GM19467 (cell line): ENCODE measurements at regions not wholly inside any gene's neighbourhood (a gene's known extent, or its start where the extent isn't known, plus 50 kb on each side); places are given as distances from the start of the nearest gene placed in this dataset.

Experiments used
- ATAC-seq: cut with Tn5 transposase; IDR thresholded peaks from one replicate; pipeline ENCODE4 v1.9.1; 2021; ENCODE audit warnings: mild to moderate bottlenecking, moderate library complexity; ENCODE audit not compliant: unreplicated experiment

DNA sequence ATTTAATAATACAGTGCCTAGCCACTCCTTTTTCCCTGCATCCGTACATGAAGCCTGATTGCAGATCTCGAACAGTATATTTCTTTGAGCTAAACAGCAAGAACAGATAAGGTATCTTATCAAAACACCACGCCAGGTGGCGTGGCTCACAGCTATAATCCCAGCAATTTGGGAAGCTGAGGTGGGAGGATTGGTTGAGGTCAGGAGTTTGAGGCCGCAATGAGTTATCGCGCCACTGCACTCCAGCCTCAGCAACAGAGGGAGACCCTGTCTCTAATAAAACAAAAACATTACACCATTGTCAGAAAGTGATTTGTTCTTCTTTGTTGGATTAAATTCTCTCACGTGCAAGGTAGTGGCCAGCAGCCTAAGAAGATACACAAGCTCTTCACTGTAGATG, 291.2 kb upstream of the DMRT1 start:
- no peak for ATAC-seq

DNA sequence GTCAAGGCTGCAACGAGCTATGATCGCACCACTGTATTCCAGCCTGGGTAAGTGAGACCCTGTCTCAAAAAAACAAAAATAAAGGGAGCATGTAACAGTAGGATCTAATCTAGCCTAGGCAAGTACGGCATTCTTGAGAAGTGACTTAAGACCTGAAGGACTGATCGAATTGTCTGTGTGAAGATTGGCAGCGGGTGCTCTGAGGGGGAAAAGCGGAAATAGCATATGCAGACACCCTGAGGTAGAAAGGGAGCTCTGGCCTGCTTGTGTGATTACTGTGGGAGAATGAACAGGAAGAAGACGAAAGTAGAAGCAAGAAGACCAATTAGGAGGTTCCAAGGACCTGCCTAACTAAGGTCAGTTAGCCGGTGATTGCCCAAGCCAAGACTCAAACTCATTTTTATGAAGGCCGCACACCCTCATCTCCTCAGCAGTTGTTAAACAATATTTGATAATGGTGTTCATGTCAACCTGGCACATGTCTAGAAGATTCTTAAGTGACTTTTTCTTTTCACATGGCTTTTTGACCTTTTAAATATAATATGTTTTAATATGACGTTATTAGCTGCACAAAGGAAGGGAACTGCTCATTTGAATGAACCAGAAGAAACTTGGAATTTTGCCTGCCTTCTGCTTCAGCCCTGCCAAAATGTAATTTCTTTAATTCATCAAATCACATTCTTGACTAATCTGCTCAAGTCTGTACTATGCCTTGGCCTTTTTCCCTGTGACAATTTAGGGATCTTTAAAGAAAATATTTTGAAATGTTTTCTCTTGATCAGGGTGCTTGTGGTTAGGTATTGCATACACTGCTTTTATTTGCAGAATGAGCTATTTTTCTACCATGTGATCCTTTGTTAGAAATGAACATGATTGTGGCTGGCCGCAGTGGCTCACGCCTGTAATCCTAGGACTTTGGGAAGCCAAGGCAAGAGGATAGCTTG, 289.2 kb upstream of the DMRT1 start:
- no peak for ATAC-seq

DNA sequence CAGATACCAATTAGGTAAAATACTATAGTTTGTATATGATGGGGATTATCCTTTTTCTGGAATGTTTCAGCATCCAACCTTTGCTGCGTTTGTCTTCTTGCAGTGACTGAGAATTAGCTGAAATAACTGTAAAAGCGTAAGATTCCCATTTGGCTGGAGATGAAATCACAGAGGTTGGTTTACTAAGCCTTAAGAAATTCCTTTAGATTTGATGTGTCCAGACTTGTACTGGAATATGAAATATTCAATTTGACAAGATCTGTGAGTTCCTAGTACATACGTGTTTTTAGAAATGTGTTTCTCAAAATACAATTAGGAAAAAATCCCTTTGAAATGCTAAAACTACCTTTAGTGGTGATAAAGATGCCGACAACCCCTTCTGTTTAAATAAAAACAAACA, 286.0 kb upstream of the DMRT1 start:
- ATAC-seq, result no peak

DNA sequence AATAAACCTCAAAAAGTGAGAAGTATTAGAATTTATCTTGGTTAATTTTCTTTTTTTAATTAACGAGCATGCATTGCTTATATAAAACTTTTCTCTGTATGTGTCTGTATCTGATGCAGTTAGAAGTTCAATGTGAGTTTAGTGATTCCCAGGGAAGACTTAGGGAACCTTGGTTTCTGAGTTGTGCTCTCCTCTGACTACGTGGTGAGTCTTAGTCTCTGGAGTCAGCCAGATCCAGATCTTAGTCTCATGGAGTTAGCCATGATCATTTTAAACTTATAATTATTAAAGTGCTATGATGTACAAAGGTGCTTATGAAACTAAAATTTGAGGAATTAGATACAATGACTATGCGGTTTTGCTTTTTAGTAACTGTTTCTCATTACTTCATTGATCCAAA, 285.3 kb upstream of the DMRT1 start:
- ATAC-seq, result no peak

DNA sequence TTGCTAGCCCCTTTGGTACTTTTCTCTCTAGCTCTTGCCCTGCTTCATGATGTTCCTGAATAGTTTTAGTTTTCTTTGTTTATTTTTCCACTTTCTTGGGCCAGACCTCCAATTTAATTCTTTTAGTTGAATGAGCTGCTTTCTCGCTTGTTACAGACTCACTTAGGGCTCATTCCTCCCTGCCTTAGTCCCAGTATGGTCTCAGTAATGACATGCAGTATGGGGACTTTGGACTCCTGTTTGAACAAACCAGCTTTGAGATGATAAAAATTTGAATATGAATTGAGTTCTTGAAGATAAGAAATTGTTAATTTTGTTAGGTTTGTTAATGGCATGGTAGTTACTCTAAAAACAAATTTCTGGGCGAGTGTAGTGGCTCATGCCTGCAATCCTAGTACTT, 284.8 kb upstream of the DMRT1 start:
- no peak for ATAC-seq

DNA sequence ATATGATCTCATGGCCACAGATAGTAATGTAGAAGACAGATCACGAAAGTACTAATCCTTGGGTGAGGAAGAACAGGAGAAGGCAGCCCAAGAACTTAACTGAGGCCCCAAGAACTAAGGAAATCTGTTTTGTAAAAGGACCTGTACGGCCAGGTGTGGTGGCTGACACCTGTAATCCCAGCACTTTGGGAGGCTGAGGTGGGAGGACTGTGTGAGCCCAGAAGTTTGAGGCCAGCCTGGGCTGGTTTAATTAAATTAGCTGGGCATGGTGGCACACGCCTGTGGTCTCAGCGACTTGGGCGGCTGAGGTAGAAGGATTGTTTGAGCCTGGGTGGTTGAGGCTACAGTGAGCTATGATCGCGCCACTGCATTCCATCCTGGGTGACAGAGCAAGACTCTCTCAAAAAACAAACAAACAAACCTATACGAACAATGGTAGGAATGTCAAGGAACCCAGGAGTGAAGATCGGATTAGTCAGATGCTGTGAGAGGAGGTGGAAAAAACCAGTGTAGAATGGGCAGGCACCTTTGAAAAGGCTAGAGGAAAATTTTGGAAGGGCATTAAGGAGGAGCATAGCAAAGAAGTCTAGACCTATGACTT, 283.8 kb upstream of the DMRT1 start:
- ATAC-seq, result no peak

DNA sequence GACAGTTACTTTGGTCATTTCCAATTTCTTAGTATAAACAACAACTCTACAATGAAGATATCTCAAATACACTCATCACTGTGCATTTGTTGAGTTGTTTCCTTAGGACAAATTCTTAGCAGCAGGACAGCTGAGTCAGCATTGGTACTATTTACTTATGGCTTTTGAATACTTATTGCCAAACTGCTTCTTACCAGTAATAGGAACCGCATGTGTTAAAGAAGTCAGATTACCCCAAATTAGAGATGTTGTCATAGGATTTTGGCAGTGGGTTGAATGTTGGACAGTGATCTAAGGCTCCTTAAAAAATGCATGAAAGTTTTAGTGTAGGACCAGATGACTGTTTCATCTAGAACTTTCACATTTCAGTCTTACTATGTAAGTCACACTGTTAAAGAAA, 280.1 kb upstream of the DMRT1 start:
- no peak for ATAC-seq

DNA sequence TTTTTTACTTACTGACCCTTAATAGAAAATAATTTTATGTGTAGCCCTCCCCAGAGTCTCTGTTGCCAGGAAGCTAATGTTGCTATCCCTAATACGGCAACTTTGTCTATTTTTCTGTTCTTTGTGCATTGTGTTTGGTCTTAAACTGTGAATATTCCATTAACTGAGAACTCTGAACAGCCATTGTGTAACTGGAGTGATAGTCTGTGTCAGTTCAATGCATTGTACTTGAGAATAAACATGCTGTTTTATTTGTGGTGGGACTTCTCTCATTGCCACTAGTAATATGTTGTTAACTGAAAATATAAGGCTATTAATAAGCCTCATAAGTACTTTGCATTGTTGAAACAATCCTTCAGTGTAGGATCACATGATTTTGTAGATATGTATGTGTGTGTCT, 278.3 kb upstream of the DMRT1 start:
- no peak for ATAC-seq

DNA sequence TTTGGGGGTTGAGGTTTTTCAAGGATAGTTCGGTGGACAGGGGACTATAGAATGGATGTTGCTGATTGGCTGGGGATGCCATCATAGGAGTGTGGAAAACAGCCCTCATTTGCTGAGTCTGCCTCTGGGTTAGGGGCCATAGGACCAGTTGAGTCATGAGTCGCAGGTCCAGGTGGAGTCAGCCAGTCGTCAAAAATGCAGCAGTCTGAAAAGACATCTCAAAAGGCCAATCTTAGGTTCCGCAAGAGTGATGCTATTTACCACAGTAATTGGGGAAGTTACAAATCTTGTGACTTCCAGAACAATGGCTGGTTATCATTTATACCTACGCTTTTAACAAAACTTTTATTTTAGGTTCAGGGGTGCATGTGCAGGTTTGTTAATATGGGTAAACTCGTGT, 276.0 kb upstream of the DMRT1 start:
- no peak for ATAC-seq

DNA sequence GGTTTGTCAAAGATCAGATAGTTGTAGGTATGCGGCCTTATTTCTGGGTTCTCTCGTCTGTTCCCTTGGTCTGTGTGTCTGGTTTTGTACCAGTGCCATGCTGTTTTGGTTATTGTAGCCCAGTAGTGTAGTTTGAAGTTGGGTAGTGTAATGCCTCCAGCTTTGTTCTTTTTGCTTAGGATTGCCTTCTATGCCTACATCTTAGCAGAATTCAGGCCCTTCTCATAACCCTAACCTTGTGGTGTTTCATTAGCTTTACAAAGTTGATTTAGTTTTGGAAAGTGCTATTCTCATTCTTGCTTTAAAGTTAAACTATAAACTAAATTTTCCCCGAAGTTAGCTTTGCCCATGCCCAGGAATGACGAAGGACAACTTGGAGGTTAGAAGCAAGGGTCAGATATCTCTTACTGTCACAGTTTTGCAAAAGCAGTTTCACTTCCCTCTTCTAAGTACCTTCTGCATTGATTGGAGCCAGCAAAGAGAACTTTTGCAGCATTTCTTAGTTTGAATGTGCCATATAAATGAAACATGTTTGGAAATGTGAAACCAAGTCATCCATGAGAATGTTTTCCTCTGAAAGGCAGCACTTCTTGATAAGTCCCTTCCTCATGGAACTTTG, 274.3 kb upstream of the DMRT1 start:
- no peak for ATAC-seq

DNA sequence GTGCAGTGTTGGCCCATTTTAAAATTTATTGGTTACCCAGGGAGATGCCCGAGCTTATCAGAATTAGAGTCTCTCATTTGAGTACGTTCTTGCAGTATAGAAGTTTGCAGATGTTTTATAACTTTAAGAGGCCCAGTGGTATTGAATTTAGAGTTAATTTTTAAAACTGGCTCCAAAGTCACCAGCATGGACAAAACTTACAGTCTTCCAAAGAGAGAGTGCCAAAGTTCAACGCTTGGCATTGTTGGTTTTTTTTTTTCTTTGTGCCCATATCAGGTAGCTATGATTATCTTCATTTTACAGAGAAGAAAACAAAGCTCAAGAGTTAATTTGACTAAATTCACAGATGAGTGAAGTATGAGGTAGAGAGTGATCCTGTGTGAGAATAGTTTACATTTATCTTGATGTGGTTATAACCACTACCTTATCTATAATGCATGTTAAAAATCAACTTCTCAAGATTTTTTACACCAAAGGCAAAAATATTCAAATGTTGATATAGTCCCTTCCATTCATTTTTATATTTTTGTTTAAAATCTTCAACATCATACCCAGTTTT, 273.7 kb upstream of the DMRT1 start:
- ATAC-seq, result no peak

DNA sequence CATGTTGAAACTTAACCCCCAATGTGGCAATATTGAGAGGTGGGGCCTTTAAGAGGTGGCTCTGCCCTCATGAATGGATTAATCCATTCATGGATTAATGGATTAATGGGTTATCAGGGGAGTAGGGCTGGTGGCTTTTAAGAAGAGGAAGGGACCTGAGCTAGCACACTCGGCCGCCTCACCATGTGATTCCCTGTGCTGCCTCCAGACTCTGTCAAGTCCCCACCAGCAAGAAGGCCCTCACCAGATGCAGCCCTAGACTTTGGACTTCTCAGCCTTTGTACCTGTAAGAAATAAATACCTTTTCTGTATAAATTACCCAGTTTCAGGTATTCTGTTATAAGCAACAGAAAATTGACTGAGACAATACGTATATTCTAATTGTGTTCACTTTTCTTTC, 272.2 kb upstream of the DMRT1 start:
- no peak for ATAC-seq

DNA sequence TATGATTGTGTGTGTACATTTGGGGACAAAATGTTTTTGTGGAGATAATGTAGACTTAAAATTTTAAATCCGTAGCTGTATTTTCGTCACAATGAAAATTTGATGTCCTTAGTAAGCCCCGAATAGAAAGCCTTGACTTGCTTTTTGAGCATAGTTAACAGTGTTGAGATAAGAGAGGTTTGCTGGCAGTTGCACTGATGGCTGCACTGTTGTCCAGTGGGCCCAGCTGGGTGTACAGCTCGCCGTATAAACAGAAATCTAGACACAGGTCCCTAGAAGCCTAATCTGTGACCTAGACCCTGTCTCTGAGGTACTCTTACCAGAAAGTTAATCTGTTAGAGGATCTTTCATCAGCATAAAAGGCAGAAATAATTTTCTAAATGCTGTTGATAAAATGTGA, 271.3 kb upstream of the DMRT1 start:
- no peak for ATAC-seq

DNA sequence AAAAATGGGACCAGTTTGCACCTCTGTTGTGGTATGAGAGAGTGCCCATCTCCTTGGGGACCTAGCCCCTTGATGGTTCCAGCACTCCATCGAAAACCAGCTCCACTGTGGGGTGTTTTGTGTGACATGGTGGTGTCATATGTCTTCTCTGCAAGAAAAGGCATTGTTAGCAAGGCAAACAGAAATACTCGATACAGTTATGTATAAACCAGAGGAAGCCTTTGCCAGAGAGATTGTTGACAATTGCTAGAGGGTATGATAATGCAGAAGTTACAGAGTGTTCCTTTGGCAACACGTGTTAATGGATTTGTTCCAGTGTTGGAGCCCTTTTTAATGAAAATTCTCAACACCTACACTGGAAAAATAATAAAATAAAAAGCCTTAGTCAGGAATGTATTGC, 270.4 kb upstream of the DMRT1 start:
- no peak for ATAC-seq

DNA sequence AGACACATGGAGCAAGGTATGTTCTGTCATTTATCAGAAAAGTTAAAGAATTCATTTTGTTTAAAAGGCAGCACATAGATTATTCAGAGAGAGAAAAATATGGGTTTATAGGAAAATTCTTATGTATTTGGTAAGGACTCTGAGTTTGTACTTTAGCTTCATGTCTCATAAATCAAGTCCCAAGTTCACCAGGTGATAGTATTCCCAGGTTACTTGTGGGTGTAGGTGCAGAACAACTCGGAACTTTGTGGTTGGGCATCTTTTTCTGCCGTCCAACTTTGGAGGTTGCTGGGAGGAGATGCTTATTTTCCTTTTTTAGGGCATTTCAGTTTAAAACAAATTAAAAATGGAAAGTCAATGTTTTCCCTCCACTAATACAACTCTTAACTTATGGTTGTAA, 269.8 kb upstream of the DMRT1 start:
- no peak for ATAC-seq

DNA sequence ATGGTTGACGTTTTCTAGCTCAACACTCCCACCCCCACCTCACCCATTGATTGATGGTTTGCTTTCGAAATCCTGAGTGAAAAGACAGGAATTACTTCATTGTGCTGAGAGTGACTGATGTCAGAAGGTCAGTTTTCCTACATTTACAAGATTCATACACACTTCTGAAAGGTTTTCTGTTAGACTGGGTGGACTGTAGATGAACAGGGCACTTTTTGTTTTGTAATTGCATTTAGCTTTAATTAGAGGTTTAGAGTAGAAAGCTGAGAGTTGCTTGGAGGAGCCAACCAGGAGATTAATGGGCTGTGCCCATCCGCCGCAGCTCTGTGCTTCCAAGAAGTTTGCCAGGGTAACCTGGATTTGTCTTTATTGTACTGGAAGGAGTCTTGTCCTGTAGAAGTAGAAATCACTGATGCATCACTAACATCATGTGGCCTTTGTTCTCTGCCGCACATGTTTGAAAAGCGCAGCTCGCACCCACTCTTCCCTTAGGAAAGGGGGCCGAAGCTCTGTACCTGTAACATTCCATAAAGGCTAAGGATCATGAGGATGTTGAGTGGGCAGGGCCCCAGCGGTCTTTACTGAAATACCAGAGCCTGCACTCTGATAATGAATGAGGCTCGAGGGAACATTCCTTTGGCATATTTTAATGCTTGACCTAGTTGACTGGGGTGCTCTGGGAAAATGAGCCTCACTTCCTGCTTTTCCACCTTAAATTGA, 267.6 kb upstream of the DMRT1 start:
- no peak for ATAC-seq

DNA sequence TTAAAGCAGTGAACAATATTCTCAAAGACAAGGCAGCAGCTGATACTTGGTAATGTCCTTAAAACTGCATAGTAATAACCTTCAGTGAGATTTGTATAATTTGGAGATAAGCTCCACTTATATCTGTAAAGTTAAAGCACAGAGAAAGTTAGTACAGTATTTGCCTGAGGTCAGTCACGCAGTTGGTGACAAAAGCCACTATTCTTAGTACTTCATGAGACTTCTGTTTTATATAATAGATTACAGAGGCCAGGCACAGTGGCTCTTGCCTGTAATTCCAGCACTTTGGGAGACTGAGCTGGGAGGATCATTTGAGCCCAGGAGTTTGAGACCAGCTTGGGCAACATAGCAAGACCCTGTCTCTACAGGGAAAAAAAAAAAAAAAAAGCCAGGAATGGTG, 266.4 kb upstream of the DMRT1 start:
- ATAC-seq, result no peak

DNA sequence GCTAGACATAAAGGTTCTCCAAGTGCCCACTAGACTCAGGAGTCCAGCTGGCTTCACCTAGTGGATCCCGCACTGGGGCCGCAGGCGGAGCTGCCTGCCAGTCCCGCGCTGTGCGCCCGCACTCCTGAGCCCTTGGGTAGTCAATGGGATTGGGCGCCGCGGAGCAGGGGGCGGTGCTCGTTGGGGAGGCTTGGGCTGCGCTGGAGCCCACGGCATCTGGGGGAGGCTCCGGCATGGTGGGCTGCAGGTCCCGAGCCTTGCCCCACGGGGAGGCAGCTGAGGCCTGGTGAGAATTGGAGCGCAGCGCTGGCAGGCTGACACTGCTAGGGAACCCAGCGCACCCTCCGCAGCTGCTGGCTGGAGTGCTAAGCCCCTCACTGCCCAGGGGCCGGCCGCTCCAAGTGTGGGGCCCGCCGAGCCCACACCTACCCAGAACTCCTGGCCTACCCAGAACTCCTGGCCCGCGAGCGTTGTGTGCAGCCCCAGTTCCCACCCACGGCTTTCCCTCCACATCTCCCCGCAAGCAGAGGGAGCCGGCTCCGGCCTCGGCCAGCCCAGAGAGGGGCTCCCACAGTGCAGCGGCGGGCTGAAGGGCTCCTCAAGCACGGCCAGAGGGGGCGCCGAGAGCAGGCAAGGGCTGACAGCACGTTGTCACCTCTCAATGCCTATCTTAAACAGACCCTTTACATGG, 260.7 kb upstream of the DMRT1 start:
- no peak for ATAC-seq

DNA sequence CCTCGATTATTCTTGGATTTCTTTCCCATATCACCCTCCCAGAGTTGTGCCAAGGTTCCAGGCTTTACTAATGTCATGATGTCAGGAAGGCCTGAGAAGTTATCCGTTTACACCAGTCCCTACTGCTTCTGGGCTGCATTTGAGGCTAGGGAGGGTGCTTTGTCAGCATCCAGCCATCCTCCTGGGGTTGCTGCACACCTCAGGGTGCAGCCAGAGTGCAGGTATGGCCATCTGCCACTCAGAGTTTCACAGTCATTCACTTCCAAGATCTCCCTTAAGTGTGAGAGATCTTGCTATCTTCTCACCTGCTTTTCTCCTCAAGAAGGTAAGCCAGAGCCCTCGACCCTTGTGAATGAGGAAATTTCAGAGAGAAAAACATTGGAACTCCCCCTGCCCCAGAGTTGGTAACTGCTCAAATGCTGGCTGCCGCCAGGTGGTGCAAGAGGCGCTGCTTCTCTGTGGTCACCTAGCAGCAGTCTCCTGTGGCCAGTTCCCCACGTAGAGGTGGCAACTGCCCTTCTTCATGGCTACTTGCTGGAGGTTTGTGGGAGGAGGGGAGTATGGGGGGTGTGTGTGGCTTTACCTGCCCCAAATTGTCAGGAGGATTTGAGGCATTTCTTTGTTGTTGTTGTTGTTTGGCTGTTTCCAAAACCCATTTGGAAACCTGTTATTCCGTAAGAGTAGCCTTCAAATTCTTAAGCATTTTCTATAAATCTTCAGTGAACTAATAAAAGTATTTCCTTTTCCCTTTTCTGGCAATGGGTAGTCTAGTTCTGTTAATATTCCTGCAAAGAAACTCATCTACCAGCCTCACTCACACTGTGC, 259.6 kb upstream of the DMRT1 start:
- no peak for ATAC-seq

DNA sequence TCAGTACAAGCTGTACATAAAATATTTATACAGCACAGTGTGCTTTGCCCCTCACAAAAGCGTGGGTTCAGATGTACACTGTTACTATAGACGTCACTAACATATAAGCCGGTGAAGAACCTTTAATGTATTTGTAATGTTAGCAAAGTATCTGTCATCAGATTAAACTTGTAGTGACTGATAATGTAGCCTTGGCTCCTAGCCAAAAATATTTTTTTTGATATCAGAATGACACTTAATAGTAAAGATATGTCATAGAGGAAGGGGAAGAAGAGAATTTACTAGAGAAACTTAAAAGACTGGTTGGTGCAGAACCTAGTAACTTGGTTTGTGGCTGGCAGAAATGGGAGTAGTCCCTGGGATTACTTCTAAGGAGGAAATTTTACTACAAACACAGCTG, 258.7 kb upstream of the DMRT1 start:
- no peak for ATAC-seq
